ENCODE measurements at regions not wholly inside any gene's neighbourhood (a gene's known extent, or its start where the extent isn't known, plus 50 kb on each side); places are given as distances from the start of the nearest gene placed in this dataset.

GRCh38 chr2:118611691-118612090 lies 235.8 kb downstream of the EN1 start:
- no peaks in the 10 kb centered on the region for H3K9me3 ChIP-seq
- H3K27me3 ChIP-seq = no peaks in the 10 kb centered on the region
- TF ChIP-seq, protein P1, sequence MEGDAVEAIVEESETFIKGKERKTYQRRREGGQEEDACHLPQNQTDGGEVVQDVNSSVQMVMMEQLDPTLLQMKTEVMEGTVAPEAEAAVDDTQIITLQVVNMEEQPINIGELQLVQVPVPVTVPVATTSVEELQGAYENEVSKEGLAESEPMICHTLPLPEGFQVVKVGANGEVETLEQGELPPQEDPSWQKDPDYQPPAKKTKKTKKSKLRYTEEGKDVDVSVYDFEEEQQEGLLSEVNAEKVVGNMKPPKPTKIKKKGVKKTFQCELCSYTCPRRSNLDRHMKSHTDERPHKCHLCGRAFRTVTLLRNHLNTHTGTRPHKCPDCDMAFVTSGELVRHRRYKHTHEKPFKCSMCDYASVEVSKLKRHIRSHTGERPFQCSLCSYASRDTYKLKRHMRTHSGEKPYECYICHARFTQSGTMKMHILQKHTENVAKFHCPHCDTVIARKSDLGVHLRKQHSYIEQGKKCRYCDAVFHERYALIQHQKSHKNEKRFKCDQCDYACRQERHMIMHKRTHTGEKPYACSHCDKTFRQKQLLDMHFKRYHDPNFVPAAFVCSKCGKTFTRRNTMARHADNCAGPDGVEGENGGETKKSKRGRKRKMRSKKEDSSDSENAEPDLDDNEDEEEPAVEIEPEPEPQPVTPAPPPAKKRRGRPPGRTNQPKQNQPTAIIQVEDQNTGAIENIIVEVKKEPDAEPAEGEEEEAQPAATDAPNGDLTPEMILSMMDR (IDR thresholded peaks at IDR 0.05) = no peak
- no peak for TF ChIP-seq EP300 (IDR thresholded peaks at IDR 0.05)
- TF ChIP-seq POLR2A (IDR thresholded peaks at IDR 0.05) = no peak
- no peak overlapping the region for H3K4me3 ChIP-seq
- H3K4me1 ChIP-seq (ENCODE audit: insufficient read depth) = peaks cover 1% of the 10 kb centered on the region
- H3K27ac ChIP-seq = no peak overlapping the region
- H3K36me3 ChIP-seq = no peaks in the 10 kb centered on the region
- DNase-seq = no peak
- intact Hi-C loops (cut with DNase I) = no loop called here
- WGBS, 3 donors = 74 to 84% (median 81%) methylated on average over 2 of the region's 2 CpGs

GRCh38 chr2:118609138-118609537 lies 238.3 kb downstream of the EN1 start:
- 55 to 60% (median 55%) methylated on average over 4 of the region's 4 CpGs for WGBS, 3 donors
- Histone ChIP-seq H3K4me3 (no peak overlapping the region), H3K9me3 (no peaks in the 10 kb centered on the region), H3K36me3 (no peaks in the 10 kb centered on the region), H3K27ac (no peak overlapping the region), H3K4me1 (ENCODE audit: insufficient read depth) (no peaks in the 10 kb centered on the region), H3K27me3 (no peaks in the 10 kb centered on the region)
- TF ChIP-seq POLR2A (IDR thresholded peaks at IDR 0.05) = no peak
- TF ChIP-seq, protein P1 (IDR thresholded peaks at IDR 0.05) = no peak
- TF ChIP-seq EP300 (IDR thresholded peaks at IDR 0.05) = no peak
- no peak for DNase-seq
- intact Hi-C loops (cut with DNase I) = no loop called here

DNA sequence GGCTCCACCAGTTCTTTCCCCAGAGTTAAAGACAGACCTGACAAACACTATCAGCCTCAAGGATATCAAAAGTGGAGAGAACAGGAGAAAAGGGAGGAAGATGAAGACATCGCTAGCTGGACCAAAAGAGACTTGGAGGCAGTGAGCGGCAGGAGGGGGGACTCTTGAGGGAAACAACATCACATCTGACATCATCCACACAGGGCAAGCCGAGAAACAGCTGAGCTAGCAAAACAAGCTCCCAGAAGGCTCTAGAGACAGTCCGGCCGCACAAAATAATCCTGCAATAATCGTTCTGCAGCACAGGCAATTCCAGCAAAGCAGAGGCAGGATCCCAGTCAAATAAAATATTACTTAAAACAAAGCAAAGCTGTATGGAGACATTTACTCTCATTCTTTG lies 239.8 kb downstream of the EN1 start:
- no peak overlapping the region for H3K4me3 ChIP-seq
- no peaks in the 10 kb centered on the region for H3K9me3 ChIP-seq
- no peaks in the 10 kb centered on the region for H3K4me1 ChIP-seq (ENCODE audit: insufficient read depth)
- no peaks in the 10 kb centered on the region for H3K36me3 ChIP-seq
- TF ChIP-seq POLR2A (IDR thresholded peaks at IDR 0.05) (no peak), EP300 (IDR thresholded peaks at IDR 0.05) (no peak)
- TF ChIP-seq, protein P1 (IDR thresholded peaks at IDR 0.05) = no peak
- no peak for DNase-seq
- intact Hi-C loops (cut with DNase I) = no loop called here
- 78 to 82% (median 79%) methylated on average over 6 of the region's 6 CpGs for WGBS, 3 donors
- no peaks in the 10 kb centered on the region for H3K27me3 ChIP-seq
- H3K27ac ChIP-seq = no peak overlapping the region

DNA sequence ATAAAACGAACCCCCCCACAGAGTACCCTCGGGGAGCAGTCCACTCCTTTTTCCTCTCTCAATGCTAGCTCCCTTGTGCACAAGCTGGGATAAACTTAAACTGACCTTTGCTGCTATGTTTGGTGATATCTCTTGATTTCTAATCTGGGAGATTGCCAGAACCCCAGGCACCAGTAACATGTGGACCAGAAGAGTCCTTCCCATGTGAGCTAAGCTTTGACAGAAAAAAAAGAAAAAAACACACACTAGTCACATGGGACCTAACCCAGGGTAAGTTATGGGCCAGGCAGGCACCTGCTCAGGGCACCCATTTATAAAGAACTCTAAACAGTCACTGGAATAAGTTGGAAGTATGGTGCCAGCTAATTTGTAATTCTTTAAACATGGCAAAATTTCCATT lies 242.6 kb downstream of the EN1 start:
- WGBS, 3 donors = 36 to 52% (median 39%) methylated on average over 2 of the region's 2 CpGs
- H3K36me3 ChIP-seq = no peaks in the 10 kb centered on the region
- intact Hi-C loops (cut with DNase I) = no loop called here
- DNase-seq = no peak
- no peaks in the 10 kb centered on the region for H3K27me3 ChIP-seq
- no peaks in the 10 kb centered on the region for H3K4me1 ChIP-seq (ENCODE audit: insufficient read depth)
- H3K9me3 ChIP-seq = no peaks in the 10 kb centered on the region
- no peak overlapping the region for H3K27ac ChIP-seq
- H3K4me3 ChIP-seq = no peak overlapping the region
- TF ChIP-seq EP300 (IDR thresholded peaks at IDR 0.05) (no peak), POLR2A (IDR thresholded peaks at IDR 0.05) (no peak)
- TF ChIP-seq, protein P1 (IDR thresholded peaks at IDR 0.05) = no peak

GRCh38 chr2:118604371-118604770 lies 243.1 kb downstream of the EN1 start:
- Histone ChIP-seq H3K27me3 (no peaks in the 10 kb centered on the region), H3K4me1 (ENCODE audit: insufficient read depth) (no peaks in the 10 kb centered on the region), H3K27ac (no peak overlapping the region), H3K9me3 (no peaks in the 10 kb centered on the region), H3K36me3 (no peaks in the 10 kb centered on the region), H3K4me3 (no peak overlapping the region)
- no peak for DNase-seq
- intact Hi-C loops (cut with DNase I) = no loop called here
- TF ChIP-seq EP300 (IDR thresholded peaks at IDR 0.05) (no peak), POLR2A (IDR thresholded peaks at IDR 0.05) (no peak)
- TF ChIP-seq, protein P1 (IDR thresholded peaks at IDR 0.05) = no peak
- WGBS, 3 donors = 57 to 67% (median 66%) methylated on average over 4 of the region's 4 CpGs

Data from ovary (tissue), 7 donors.